ENCODE measurements at regions not wholly inside any gene's neighbourhood (a gene's known extent, or its start where the extent isn't known, plus 50 kb on each side); places are given as distances from the start of the nearest gene placed in this dataset.

DNA sequence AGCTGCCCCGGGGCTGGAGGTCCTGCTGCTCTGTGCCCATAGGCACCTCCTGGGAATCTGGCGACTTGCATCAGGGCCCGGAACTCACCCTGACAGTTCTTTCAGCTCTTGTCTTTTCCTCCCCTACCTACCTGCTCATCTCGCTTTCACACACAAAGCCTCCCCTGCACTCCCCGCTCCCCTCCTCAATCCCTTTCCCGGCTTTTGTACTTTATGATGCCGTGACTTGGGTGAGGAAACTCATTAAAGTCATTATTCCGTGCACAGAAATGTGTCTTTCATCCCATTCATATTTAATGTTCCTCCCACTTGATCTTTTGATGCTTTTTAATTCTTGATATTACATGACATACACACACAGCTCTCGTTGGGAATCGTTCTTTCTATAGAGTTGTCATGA lies 218.6 kb downstream of the RPS24 start:
- H3K27ac Mint-ChIP-seq (ENCODE audit: unreplicated experiment) = no peak overlapping the region
- H3K4me3 Mint-ChIP-seq (ENCODE audit: unreplicated experiment) = no peak overlapping the region
- TF ChIP-seq, protein P1, sequence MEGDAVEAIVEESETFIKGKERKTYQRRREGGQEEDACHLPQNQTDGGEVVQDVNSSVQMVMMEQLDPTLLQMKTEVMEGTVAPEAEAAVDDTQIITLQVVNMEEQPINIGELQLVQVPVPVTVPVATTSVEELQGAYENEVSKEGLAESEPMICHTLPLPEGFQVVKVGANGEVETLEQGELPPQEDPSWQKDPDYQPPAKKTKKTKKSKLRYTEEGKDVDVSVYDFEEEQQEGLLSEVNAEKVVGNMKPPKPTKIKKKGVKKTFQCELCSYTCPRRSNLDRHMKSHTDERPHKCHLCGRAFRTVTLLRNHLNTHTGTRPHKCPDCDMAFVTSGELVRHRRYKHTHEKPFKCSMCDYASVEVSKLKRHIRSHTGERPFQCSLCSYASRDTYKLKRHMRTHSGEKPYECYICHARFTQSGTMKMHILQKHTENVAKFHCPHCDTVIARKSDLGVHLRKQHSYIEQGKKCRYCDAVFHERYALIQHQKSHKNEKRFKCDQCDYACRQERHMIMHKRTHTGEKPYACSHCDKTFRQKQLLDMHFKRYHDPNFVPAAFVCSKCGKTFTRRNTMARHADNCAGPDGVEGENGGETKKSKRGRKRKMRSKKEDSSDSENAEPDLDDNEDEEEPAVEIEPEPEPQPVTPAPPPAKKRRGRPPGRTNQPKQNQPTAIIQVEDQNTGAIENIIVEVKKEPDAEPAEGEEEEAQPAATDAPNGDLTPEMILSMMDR (IDR thresholded peaks at IDR 0.05) = no peak
- no peaks in the 10 kb centered on the region for H3K9me3 Mint-ChIP-seq (ENCODE audit: low read depth)
- DNase-seq (ENCODE audit: low spot score) = no peak
- H3K4me1 Mint-ChIP-seq (ENCODE audit: low read depth) = peaks cover 35% of the 10 kb centered on the region
- no peaks in the 10 kb centered on the region for H3K36me3 Mint-ChIP-seq (ENCODE audit: low read depth)
- no peaks in the 10 kb centered on the region for H3K27me3 Mint-ChIP-seq (ENCODE audit: low read depth)

DNA sequence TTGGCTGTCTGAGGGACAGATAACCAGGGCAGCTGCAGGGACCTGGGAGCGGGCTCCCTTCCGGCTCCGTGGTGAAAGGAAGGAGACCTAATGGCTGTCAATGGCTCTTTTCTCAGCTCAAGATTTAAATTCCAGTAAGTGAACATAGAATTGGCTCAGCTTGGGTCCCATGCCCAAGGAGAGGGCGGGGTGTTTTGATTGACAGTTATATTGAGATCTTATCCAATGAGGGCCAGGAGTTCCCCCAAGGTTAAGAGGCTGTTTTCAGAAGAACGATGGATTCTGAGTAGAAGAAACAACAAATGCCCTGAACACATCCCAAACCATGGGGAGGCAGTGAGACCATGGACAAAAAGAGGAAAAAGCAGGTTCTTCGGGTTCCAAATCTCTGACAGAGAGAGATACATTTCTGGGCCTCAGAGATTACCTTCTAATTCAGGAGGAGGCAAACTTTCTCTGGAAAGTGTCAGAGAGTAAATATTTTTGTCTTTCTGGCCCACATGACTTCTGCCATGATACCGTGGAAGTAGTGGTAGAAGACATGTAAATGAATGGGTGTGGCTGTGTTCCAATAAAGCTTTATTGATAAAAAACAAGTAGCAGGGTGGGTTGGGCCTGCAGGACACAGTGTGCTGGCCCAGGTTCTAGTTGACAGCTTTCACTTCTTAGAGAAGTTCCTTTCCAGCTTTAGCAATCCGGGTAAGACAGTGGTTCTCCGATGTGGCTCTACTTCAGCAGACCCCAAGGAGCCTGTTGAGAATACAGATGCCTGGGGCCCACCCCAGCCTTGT lies 219.6 kb downstream of the RPS24 start:
- TF ChIP-seq, protein P1 (IDR thresholded peaks at IDR 0.05) = no peak
- Mint-ChIP-seq H3K27ac (ENCODE audit: unreplicated experiment) (peak overlapping the region; percentile 60), H3K27me3 (ENCODE audit: low read depth) (no peaks in the 10 kb centered on the region), H3K4me3 (ENCODE audit: unreplicated experiment) (no peak overlapping the region), H3K36me3 (ENCODE audit: low read depth) (no peaks in the 10 kb centered on the region), H3K9me3 (ENCODE audit: low read depth) (no peaks in the 10 kb centered on the region), H3K4me1 (ENCODE audit: low read depth) (peaks cover 35% of the 10 kb centered on the region)
- DNase-seq (ENCODE audit: low spot score) = no peak

DNA sequence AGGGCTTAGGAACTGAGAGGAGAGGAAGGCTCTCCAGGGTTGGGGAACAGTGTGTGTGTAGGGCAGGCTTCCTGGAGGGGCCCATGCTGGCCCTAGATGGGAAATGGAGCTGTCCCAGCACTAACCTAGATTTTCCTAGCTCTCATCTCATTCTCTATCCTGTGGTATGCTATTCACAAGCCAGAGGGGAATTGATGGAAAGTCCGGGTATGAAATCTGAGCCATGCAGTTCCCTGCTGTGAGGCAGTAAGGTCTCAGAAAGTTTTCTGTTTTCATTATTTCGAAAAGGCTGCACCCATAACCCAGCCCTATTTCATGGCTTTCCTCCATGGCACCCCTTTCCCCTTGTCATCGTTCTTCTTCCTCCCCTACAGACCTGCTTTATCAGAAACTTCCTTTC lies 220.3 kb downstream of the RPS24 start:
- TF ChIP-seq, protein P1 (IDR thresholded peaks at IDR 0.05) = no peak
- Mint-ChIP-seq H3K27me3 (ENCODE audit: low read depth) (no peaks in the 10 kb centered on the region), H3K9me3 (ENCODE audit: low read depth) (peaks cover under 1% of the 10 kb centered on the region), H3K4me3 (ENCODE audit: unreplicated experiment) (no peak overlapping the region), H3K36me3 (ENCODE audit: low read depth) (no peaks in the 10 kb centered on the region), H3K27ac (ENCODE audit: unreplicated experiment) (peak overlapping the region; percentile 60), H3K4me1 (ENCODE audit: low read depth) (peaks cover 35% of the 10 kb centered on the region)
- DNase-seq (ENCODE audit: low spot score) = no peak

DNA sequence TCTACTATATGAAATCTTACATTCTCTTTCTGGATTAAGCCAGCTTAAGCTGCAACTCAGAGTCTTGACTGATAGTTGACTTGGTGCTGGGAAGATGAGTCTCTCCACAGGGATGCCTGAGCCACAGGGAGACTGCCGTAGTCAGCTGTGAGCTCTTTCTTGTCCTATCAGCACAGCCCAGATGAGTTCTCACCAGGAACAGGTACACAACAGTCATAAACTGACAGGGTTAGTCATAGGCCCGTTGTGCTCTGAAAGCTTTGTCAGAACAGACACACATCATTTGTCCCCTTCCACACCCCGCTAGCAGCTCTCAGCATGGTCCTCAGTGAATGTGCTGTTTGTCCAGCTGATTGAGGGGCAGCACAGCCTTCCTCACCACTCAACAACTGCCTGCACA lies 221.6 kb downstream of the RPS24 start:
- Mint-ChIP-seq H3K4me3 (ENCODE audit: unreplicated experiment) (no peak overlapping the region), H3K4me1 (ENCODE audit: low read depth) (peaks cover 35% of the 10 kb centered on the region)

DNA sequence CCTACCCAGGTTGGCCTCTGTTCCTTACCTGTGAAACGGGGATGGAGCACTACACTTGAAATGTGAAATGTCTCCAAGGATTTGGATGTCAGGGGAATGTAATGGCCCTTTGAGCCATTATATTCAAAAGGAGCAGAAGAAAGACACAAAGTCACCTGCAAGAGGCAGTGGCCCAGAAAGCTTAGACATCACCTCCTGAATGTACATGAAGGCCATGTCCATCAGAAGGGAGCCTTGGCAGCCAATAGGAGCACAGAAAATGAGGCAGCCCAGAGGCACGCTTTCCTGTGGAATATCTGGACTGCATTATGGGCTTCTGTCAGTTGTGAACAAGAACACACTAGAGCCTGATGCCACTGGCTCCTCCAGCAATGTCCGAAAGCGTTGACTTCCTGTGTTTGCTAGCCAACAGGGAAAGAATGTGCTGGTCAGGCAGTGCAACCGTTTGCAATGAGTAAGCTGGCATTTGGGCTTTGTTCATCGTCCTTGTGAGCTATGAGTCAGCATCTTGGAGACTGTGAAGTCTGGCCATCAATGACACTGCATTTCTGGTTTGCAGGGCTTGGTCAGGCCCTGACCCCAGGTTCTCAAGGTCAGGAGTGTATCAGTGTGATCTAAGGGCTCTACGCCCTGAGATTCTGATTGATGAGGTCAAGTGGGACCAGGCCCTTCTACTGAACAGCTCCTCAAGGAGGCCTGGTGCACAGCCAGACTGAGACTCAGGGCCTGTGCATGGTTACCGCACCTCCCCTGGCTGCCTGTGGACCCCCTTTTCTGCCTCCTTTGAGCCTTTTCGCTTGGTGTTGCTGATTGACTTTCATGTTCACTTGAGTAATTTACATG lies 222.4 kb downstream of the RPS24 start:
- peak overlapping the region; percentile 94 for H3K27ac Mint-ChIP-seq (ENCODE audit: unreplicated experiment)
- TF ChIP-seq, protein P1 (IDR thresholded peaks at IDR 0.05) = no peak
- H3K9me3 Mint-ChIP-seq (ENCODE audit: low read depth) = peaks cover 4% of the 10 kb centered on the region
- H3K4me1 Mint-ChIP-seq (ENCODE audit: low read depth) = peaks cover 35% of the 10 kb centered on the region
- no peak overlapping the region for H3K4me3 Mint-ChIP-seq (ENCODE audit: unreplicated experiment)
- H3K27me3 Mint-ChIP-seq (ENCODE audit: low read depth) = no peaks in the 10 kb centered on the region
- DNase-seq (ENCODE audit: low spot score) = no peak
- no peaks in the 10 kb centered on the region for H3K36me3 Mint-ChIP-seq (ENCODE audit: low read depth)

More for the DNA sequence above, 221.6 kb downstream of the RPS24 start:
- H3K27ac Mint-ChIP-seq (ENCODE audit: unreplicated experiment) = peak overlapping the region; percentile 94
- no peaks in the 10 kb centered on the region for H3K36me3 Mint-ChIP-seq (ENCODE audit: low read depth)
- TF ChIP-seq, protein P1 (IDR thresholded peaks at IDR 0.05) = no peak
- no peak for DNase-seq (ENCODE audit: low spot score)
- H3K9me3 Mint-ChIP-seq (ENCODE audit: low read depth) = peaks cover 4% of the 10 kb centered on the region
- no peaks in the 10 kb centered on the region for H3K27me3 Mint-ChIP-seq (ENCODE audit: low read depth)
